Fibroblast of upper back skin (primary cell): ENCODE measurements at regions not wholly inside any gene's neighbourhood (a gene's known extent, or its start where the extent isn't known, plus 50 kb on each side); places are given as distances from the start of the nearest gene placed in this dataset.
"Not testable (repeated sequence)": the region's sequence is repeated elsewhere in the genome, so short reads cannot be mapped to it uniquely, and the experiment has no call there.

Experiments
- DNase-seq: peaks from one replicate; pipeline ENCODE4 v3.0.0-alpha.2; 2013

DNA sequence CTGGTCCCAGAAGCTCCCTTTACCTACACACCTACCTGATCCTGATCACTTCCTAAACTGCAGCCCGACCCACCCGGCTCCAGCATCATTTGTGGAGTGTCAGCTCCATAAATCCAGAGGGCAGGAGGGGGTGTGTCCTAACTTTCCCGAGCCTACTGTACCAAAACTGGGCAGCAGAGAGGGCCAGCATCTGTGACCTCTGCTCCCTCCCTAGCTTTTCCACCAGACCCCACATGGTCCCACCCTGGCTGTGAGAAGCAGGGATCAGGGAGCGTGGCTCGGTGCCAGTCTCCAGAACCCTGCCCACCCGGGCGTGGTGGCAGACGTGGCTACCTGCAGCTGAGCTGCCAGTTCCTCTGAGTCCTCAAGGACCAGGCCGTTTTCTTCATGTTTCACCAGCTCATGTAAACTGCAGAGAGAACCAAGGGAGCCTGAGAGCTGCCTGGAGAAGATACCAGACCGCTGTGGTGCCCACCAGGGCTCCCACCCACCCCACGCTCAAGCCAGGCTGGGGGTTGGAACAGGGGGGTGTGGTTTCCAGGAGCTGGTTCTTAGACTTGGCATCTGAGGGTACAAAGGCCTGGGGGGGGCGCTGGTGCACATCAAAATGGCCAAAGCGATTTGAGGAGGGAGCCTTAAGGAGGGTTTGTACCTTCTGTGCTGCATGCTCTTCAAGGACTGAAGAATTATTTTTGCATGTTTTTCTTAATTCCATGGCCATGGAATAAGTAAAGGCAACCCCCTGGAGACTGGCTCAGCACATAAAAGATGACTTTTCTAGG lies 76.7 kb upstream of the DRD5 start:
- no peak for DNase-seq

- not testable (repeated sequence) for DNase-seq
Observed at GRCh38 chr4:9707281-9707680, 74.2 kb upstream of the DRD5 start.

DNA sequence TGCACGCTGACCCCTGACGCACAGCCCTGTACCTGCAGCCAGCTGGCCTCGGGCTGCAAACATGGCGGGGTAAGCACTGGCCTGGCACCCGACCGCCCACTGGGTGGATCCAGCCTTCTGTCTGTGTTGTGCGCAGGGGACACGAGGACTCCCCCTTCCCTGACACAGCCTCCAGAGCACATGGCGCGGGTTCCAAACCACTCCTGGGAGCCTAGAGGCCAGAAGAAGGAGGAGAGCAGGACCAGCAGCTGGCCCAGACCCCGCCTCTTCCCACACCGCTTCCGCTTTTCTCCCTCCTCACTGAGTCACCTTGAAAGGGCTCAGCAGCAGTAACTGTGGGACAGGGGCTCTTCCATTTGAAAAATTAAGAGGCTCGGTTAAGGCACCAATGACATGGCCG lies 73.5 kb upstream of the DRD5 start:
- DNase-seq: not testable (repeated sequence)

GRCh38 chr4:9709724-9710123 lies 71.7 kb upstream of the DRD5 start:
- DNase-seq: no peak

DNA sequence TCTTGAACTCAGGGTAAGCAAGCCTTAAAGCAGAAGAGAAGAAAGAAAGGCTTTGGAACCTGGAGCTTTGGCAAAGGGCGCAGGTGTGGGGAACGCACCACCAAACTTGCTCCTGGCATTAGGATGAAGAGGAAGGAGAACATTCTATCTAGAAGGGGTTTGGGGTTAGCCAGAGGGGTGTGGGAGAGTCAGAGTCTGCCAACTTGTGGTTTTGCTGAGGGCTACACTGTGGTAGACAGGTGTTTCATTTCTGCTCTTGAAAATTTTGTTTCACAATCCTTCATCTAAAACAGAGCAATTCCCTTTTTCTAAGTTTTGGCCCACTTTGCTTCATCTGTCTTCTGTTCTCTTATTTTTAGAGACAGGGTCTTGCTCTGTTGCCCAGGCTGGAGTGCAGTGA lies 66.2 kb upstream of the DRD5 start:
- not testable (repeated sequence) for DNase-seq

GRCh38 chr4:9716093-9716492 lies 65.3 kb upstream of the DRD5 start:
- DNase-seq: no peak

GRCh38 chr4:9718246-9718939 lies 63.0 kb upstream of the DRD5 start:
- DNase-seq: not testable (repeated sequence)

- DNase-seq: not testable (repeated sequence)
Observed at GRCh38 chr4:9722131-9722530, 59.3 kb upstream of the DRD5 start.
